GM12878 (cell line): ENCODE measurements at regions not wholly inside any gene's neighbourhood (a gene's known extent, or its start where the extent isn't known, plus 50 kb on each side); places are given as distances from the start of the nearest gene placed in this dataset.

Experiments used
- ATAC-seq: fragments of 200-7000 bp; cut with Tn5 transposase; 3 replicates; pipeline ENCODE4 v1.9.1; 2020; ENCODE audit warnings: mild to moderate bottlenecking, moderate library complexity
- BruUV-seq: library from RNA; stranded (reverse); fragments of 400-500 nt; replicated peaks from 2 replicates; lab custom pipeline; 2021; lab: Mats Ljungman, UMichigan
- CTCF ChIA-PET: fragments of 300-600 bp; sonication (Branson Sonifier 250); formaldehyde crosslinking; extraction: SDS; loops from one replicate; lab custom pipeline; 2021; ENCODE audit warnings: inconsistent platforms; lab: Yijun Ruan, JAX
- POLR2A ChIA-PET: fragments of 350-600 bp; formaldehyde crosslinking; extraction: SDS; loops from one replicate; lab custom pipeline; 2021; ENCODE audit warnings: inconsistent platforms; lab: Charles Lee
- RAD21 ChIA-PET: fragments of 300-600 bp; sonication (Branson Sonifier 250); formaldehyde crosslinking; loops from one replicate; lab custom pipeline; 2023; ENCODE audit warnings: antibody characterized with exemption; ENCODE audit not compliant: unreplicated experiment; lab: Charles Lee
- SMC1A ChIA-PET: fragments of 300-600 bp; sonication (Branson Sonifier 250); formaldehyde crosslinking; loops from one replicate; lab custom pipeline; 2023; ENCODE audit not compliant: unreplicated experiment, uncharacterized antibody; lab: Charles Lee
- DNase-seq: peaks from one replicate; pipeline ENCODE4 v3.0.0-alpha.2; 2011; ENCODE audit warnings: low read depth, low spot score
- FAIRE-seq: peaks from 3 replicates; lab custom pipeline; 2011; peaks lifted over from hg19 to GRCh38; lab: Jason Lieb, UNC
- H2AFZ ChIP-seq: 2 replicates; pipeline ENCODE4 v1.6.0; 2011; ENCODE audit warnings: low read depth, low read length, control low read depth; ENCODE audit not compliant: control insufficient read depth
- H3K27ac ChIP-seq: 2 replicates; pipeline ENCODE4 v1.5.1; 2011; ENCODE audit warnings: control low read depth; ENCODE audit not compliant: control insufficient read depth, insufficient read depth
- H3K27me3 ChIP-seq, 2 experiments: replicated peaks in 1 of 2; 2 replicates each; pipeline versions ENCODE4 v1.6.0 to v1.6.1; 2011; ENCODE audit warnings: low read length in 1 of 2; ENCODE audit not compliant: control insufficient read depth in 2 of 2, insufficient read depth in 2 of 2
- H3K36me3 ChIP-seq, 2 experiments: 2 replicates each; pipeline ENCODE4 v1.5.1; 2011; ENCODE audit warnings: low read length in 1 of 2; ENCODE audit not compliant: control insufficient read depth in 2 of 2, insufficient read depth in 2 of 2
- H3K4me1 ChIP-seq: 2 replicates; pipeline ENCODE4 v1.6.1; 2011; ENCODE audit warnings: mild to moderate bottlenecking, low read length, moderate library complexity, mixed read lengths; ENCODE audit not compliant: control insufficient read depth, insufficient read depth
- H3K4me2 ChIP-seq: 2 replicates; pipeline ENCODE4 v1.6.0; 2011; ENCODE audit warnings: control low read depth; ENCODE audit not compliant: control insufficient read depth, insufficient read depth
- H3K4me3 ChIP-seq: fragments of 200-600 bp; sonication (generic); 2 replicates; pipeline ENCODE4 v1.5.1; 2016
- H3K79me2 ChIP-seq: 2 replicates; pipeline ENCODE4 v1.6.0; 2011; ENCODE audit warnings: low read length; ENCODE audit not compliant: control insufficient read depth, insufficient read depth
- H3K9ac ChIP-seq: 2 replicates; pipeline ENCODE4 v1.8.0; 2011; ENCODE audit warnings: low read length, control low read depth, mixed read lengths; ENCODE audit not compliant: control insufficient read depth, insufficient read depth
- H3K9me3 ChIP-seq: replicated peaks from 3 replicates; pipeline ENCODE4 v1.5.1; 2011; ENCODE audit warnings: mild to moderate bottlenecking, low read length; ENCODE audit not compliant: control insufficient read depth, insufficient read depth
- H4K20me1 ChIP-seq: 2 replicates; pipeline ENCODE4 v1.6.0; 2011; ENCODE audit not compliant: control insufficient read depth, insufficient read depth
- CTCF ChIP-seq, 3 experiments: IDR thresholded peaks in 2 of 3; conservative IDR thresholded peaks in 1 of 3; 2 replicates each; pipeline ENCODE4 v1.5.1; 2011; ENCODE audit warnings: low read depth in 3 of 3, low read length in 3 of 3, mild to moderate bottlenecking in 3 of 3, control low read depth in 2 of 3, moderate library complexity in 2 of 3, inconsistent platforms in 1 of 3, mixed read lengths in 1 of 3; ENCODE audit not compliant: control insufficient read depth in 2 of 3, insufficient read depth in 1 of 3; ENCODE audit errors: extremely low read depth in 1 of 3
- DPF2 ChIP-seq: fragments of 450-650 bp; IDR thresholded peaks from 2 replicates; pipeline ENCODE4 v1.6.1; 2017; ENCODE audit warnings: mild to moderate bottlenecking
- EP300 ChIP-seq, 2 experiments: fragments of 150-350 bp in 1 of 2; IDR thresholded peaks; 2 replicates each; pipeline ENCODE4 v1.6.1; 2011 to 2012; ENCODE audit warnings: low read depth in 2 of 2, low read length in 2 of 2, borderline replicate concordance in 1 of 2, improper control_type of control experiment in 1 of 2, inconsistent platforms in 1 of 2; ENCODE audit not compliant: control insufficient read depth in 1 of 2
- IRF4 ChIP-seq: IDR thresholded peaks from 2 replicates; pipeline ENCODE4 v1.6.1; 2011; ENCODE audit warnings: low read depth, low read length
- IRF5 ChIP-seq: fragments of 450-650 bp; IDR thresholded peaks from 2 replicates; pipeline ENCODE4 v1.6.1; 2017; ENCODE audit warnings: borderline replicate concordance
- PAX8 ChIP-seq: fragments of 450-650 bp; IDR thresholded peaks from 2 replicates; pipeline ENCODE4 v1.6.1; 2017; ENCODE audit warnings: mild to moderate bottlenecking, moderate library complexity
- PML ChIP-seq: IDR thresholded peaks from 2 replicates; pipeline ENCODE4 v1.6.1; 2012; ENCODE audit warnings: low read length, inconsistent platforms
- TCF3 ChIP-seq: IDR thresholded peaks from 2 replicates; pipeline ENCODE4 v1.6.1; 2012; ENCODE audit warnings: low read depth, mild to moderate bottlenecking, low read length, borderline replicate concordance; ENCODE audit not compliant: insufficient read depth
- USF1 ChIP-seq: IDR thresholded peaks from 2 replicates; pipeline ENCODE4 v1.6.1; 2011; ENCODE audit warnings: borderline replicate concordance, low read depth, mild to moderate bottlenecking, moderate library complexity, mixed read lengths, low read length; ENCODE audit not compliant: insufficient read depth; ENCODE audit errors: extremely low read length
- ZNF384 ChIP-seq: IDR thresholded peaks from 2 replicates; pipeline ENCODE4 v1.6.1; 2012; ENCODE audit warnings: low read depth, mild to moderate bottlenecking, low read length, improper control_type of control experiment, borderline replicate concordance
- WGBS: methylation state at CpG from one replicate; pipeline ENCODE4 v1.1.6; 2016; ENCODE audit warnings: low lambda C conversion rate; ENCODE audit not compliant: insufficient replicate concordance, insufficient coverage; ENCODE audit errors: missing lambda C conversion rate; 5-methylcytosine and 5-hydroxymethylcytosine counted together
- in situ Hi-C: fragments of 300-500 bp; cut with MboI; formaldehyde crosslinking; loops from 9 replicates; pipeline ENCODE4 v1.14.3; 2018; ENCODE audit warnings: mixed read lengths
- intact Hi-C: fragments of 100-400 bp; cut with micrococcal nuclease; formaldehyde crosslinking; loops from one replicate; pipeline ENCODE4 v1.14.2; 2022; ENCODE audit not compliant: unreplicated experiment
- TF ChIP-seq, protein P1 (sequence below): fragments of 450-650 bp; IDR thresholded peaks from 2 replicates; pipeline ENCODE4 v1.6.1; 2016; ENCODE audit warnings: mild to moderate bottlenecking
- TF ChIP-seq, protein P2 (sequence below): IDR thresholded peaks from 2 replicates; pipeline ENCODE4 v1.6.1; 2012; ENCODE audit warnings: low read depth, low read length, improper control_type of control experiment
- TF ChIP-seq, protein P3 (sequence below): IDR thresholded peaks from 2 replicates; pipeline ENCODE4 v1.6.1; 2011; ENCODE audit warnings: low read depth, mild to moderate bottlenecking, low read length, moderate library complexity, borderline replicate concordance; ENCODE audit errors: extremely low read depth

DNA sequence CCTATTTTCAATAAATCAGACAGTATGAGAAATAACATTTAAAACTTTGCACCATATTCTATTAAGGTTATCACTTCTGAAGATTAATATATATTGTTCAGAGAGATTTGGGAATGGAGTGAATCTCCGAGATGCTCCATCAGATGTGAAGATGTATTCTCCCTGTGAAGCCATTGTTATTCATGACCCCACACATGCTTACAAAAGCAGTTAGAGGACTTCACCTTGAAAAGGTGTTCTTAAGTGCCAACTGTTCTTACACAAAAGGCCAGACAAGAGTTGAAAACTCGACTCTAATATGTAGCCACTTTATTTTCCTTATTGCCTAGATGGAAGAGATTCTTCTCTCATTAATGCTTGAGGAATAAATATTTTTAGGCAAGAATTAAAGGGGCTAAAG, 54.3 kb upstream of the NEIL3 start:
- Histone ChIP-seq H3K4me2 (no peak overlapping the region), H3K27me3 (no peaks in the 10 kb centered on the region; a peak in 1 of 4 replicates), H4K20me1 (no peaks in the 10 kb centered on the region), H3K9me3 (no peaks in the 10 kb centered on the region), H3K4me1 (no peaks in the 10 kb centered on the region), H3K9ac (no peak overlapping the region), H3K36me3 (no peaks in the 10 kb centered on the region), H3K79me2 (no peaks in the 10 kb centered on the region), H3K4me3 (no peak overlapping the region), H3K27ac (no peak overlapping the region), H2AFZ (no peak overlapping the region)
- ChIA-PET CTCF (no interaction called here), RAD21 (no interaction called here), POLR2A (no interaction called here), SMC1A (no interaction called here)
- BruUV-seq, result no TSS peak
- DNase-seq (no peak), ATAC-seq (no peak), FAIRE-seq (no peak)
- intact Hi-C loops (loop anchor here (10.0 kb wide), 1 partner anchor 299 kb away; no protein-coding TSS in a partner anchor), in situ Hi-C loops (no loop called here)
- 13% methylated on average over 2 of the region's 2 CpGs for WGBS
- TF ChIP-seq USF1, result no peak
- TF ChIP-seq IRF5, result no peak
- no peak for TF ChIP-seq PML
- TF ChIP-seq CTCF (IDR thresholded peaks at IDR 0.05 in 2 of 3, conservative IDR thresholded peaks at IDR 0.05 in 1 of 3; ENCODE audit: control insufficient read depth in 2 of 3, extremely low read depth in 1 of 3, insufficient read depth in 1 of 3, low read depth in 3 of 3, low read length in 3 of 3), result no peak
- TF ChIP-seq TCF3, result no peak
- TF ChIP-seq, protein P1, sequence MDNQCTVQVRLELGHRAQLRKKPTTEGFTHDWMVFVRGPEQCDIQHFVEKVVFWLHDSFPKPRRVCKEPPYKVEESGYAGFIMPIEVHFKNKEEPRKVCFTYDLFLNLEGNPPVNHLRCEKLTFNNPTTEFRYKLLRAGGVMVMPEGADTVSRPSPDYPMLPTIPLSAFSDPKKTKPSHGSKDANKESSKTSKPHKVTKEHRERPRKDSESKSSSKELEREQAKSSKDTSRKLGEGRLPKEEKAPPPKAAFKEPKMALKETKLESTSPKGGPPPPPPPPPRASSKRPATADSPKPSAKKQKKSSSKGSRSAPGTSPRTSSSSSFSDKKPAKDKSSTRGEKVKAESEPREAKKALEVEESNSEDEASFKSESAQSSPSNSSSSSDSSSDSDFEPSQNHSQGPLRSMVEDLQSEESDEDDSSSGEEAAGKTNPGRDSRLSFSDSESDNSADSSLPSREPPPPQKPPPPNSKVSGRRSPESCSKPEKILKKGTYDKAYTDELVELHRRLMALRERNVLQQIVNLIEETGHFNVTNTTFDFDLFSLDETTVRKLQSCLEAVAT, result no peak
- TF ChIP-seq, protein P2, sequence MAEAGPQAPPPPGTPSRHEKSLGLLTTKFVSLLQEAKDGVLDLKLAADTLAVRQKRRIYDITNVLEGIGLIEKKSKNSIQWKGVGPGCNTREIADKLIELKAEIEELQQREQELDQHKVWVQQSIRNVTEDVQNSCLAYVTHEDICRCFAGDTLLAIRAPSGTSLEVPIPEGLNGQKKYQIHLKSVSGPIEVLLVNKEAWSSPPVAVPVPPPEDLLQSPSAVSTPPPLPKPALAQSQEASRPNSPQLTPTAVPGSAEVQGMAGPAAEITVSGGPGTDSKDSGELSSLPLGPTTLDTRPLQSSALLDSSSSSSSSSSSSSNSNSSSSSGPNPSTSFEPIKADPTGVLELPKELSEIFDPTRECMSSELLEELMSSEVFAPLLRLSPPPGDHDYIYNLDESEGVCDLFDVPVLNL, result no peak
- TF ChIP-seq DPF2, result no peak
- TF ChIP-seq IRF4, result no peak
- TF ChIP-seq, protein P3, sequence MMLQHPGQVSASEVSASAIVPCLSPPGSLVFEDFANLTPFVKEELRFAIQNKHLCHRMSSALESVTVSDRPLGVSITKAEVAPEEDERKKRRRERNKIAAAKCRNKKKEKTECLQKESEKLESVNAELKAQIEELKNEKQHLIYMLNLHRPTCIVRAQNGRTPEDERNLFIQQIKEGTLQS, result no peak
- no peak for TF ChIP-seq ZNF384
- no peak for TF ChIP-seq EP300 (IDR thresholded peaks at IDR 0.05; ENCODE audit: borderline replicate concordance in 1 of 2, control insufficient read depth in 1 of 2, low read depth in 2 of 2, low read length in 2 of 2)
- TF ChIP-seq PAX8, result no peak
